ENCODE measurements at regions not wholly inside any gene's neighbourhood (a gene's known extent, or its start where the extent isn't known, plus 50 kb on each side); places are given as distances from the start of the nearest gene placed in this dataset.

- TF ChIP-seq LEF1 (IDR thresholded peaks at IDR 0.05; ENCODE audit: borderline replicate concordance) (no peak), SP1 (IDR thresholded peaks at IDR 0.05) (no peak), ARNT (IDR thresholded peaks at IDR 0.05) (no peak), TARDBP (IDR thresholded peaks at IDR 0.05) (no peak), BHLHE40 (IDR thresholded peaks at IDR 0.05; ENCODE audit: borderline replicate concordance) (no peak), HDGF (IDR thresholded peaks at IDR 0.05; ENCODE audit: borderline replicate concordance) (no peak)
Observed at GRCh38 chr7:122212754-122213153, 68.7 kb upstream of the AASS start.

Data from HEK293T (cell line).